Vagina (tissue), 2 donors: ENCODE measurements at regions not wholly inside any gene's neighbourhood (a gene's known extent, or its start where the extent isn't known, plus 50 kb on each side); places are given as distances from the start of the nearest gene placed in this dataset.

Source experiments
- CTCF ChIP-seq, 3 experiments: fragments of 450-650 bp in 2 of 3; fragments of 200-600 bp in 1 of 3; sonication (generic) in 1 of 3; IDR thresholded peaks; one replicate each; pipeline ENCODE4 v1.5.1; 2017 to 2019; ENCODE audit warnings: antibody characterized with exemption in 3 of 3, mild to moderate bottlenecking in 2 of 3, moderate library complexity in 2 of 3
- POLR2A ChIP-seq, 2 donors: fragments of 450-650 bp; IDR thresholded peaks; one replicate each; pipeline ENCODE4 v1.6.1; 2017; ENCODE audit warnings: antibody characterized with exemption in 2 of 2, mild to moderate bottlenecking in 2 of 2, moderate library complexity in 2 of 2
- POLR2AphosphoS5 ChIP-seq, 2 donors: sonication (generic); formaldehyde crosslinking; IDR thresholded peaks; one replicate each; pipeline ENCODE4 v1.9.0; 2017; ENCODE audit warnings: antibody characterized with exemption in 2 of 2, mild to moderate bottlenecking in 2 of 2, low read depth in 1 of 2; ENCODE audit not compliant: insufficient read depth in 1 of 2

- no peak for TF ChIP-seq POLR2AphosphoS5 (IDR thresholded peaks at IDR 0.05; ENCODE audit: insufficient read depth in 1 of 2, low read depth in 1 of 2)
- TF ChIP-seq CTCF (IDR thresholded peaks at IDR 0.05) = no peak
- TF ChIP-seq POLR2A (IDR thresholded peaks at IDR 0.05) = no peak
Observed at GRCh38 chr1:189158155-189158554, 1319.5 kb downstream of the BRINP3 start.
